GM06990 (cell line): ENCODE measurements at regions not wholly inside any gene's neighbourhood (a gene's known extent, or its start where the extent isn't known, plus 50 kb on each side); places are given as distances from the start of the nearest gene placed in this dataset.
A peak's percentile ranks its signal among the peaks of the same experiment; 100 is the strongest.

ENCODE experiments used
- DNase-seq: peaks from one replicate; pipeline ENCODE4 v3.0.0-alpha.2; 2011; ENCODE audit not compliant: insufficient read length; ENCODE audit errors: extremely low read depth
- H3K27me3 ChIP-seq: replicated peaks from 2 replicates; pipeline ENCODE4 v1.6.0; 2011; ENCODE audit warnings: low read length; ENCODE audit not compliant: control insufficient read depth, insufficient read depth
- H3K36me3 ChIP-seq: 2 replicates; pipeline ENCODE4 v1.5.1; 2011; ENCODE audit warnings: low read length; ENCODE audit not compliant: control insufficient read depth, insufficient read depth
- H3K4me3 ChIP-seq: replicated peaks from 2 replicates; pipeline ENCODE4 v1.5.1; 2011; ENCODE audit warnings: low read depth, mild to moderate bottlenecking, control low read depth, low read length
- TF ChIP-seq, protein P1 (sequence below): IDR thresholded peaks from 2 replicates; pipeline ENCODE4 v1.5.1; 2011; ENCODE audit warnings: low read length, control low read depth, mild to moderate bottlenecking, inconsistent platforms; ENCODE audit not compliant: insufficient read depth, poor library complexity, severe bottlenecking

DNA sequence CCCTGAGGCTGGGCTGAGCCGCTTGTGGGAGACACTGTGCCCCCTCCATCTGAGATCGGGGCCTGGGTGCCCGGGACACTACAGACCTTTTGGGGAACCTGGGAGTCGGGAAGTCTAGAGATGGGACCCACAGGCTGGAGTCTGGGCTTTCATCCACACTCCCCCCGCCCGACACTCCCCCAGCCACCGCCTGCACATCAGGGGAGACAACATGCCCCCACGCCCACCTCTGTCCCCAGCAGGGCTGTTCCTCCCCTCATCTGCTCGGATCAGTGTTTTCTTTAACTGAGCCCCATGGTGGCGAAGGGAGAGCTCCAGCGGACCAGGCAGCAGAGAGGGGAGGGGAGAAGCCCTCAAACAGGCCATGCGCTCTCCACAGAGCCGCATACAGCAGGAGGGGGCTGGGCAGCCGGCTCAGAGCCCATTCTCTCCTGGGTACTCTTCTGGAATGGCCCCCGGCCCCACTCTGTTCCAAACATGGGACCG, 174.7 kb downstream of the IGLL1 start:
- Histone ChIP-seq H3K27me3 (no peaks in the 10 kb centered on the region; the same call in 1 of the 2 replicates), H3K36me3 (no peaks in the 10 kb centered on the region), H3K4me3 (no peak overlapping the region)
- TF ChIP-seq, protein P1, sequence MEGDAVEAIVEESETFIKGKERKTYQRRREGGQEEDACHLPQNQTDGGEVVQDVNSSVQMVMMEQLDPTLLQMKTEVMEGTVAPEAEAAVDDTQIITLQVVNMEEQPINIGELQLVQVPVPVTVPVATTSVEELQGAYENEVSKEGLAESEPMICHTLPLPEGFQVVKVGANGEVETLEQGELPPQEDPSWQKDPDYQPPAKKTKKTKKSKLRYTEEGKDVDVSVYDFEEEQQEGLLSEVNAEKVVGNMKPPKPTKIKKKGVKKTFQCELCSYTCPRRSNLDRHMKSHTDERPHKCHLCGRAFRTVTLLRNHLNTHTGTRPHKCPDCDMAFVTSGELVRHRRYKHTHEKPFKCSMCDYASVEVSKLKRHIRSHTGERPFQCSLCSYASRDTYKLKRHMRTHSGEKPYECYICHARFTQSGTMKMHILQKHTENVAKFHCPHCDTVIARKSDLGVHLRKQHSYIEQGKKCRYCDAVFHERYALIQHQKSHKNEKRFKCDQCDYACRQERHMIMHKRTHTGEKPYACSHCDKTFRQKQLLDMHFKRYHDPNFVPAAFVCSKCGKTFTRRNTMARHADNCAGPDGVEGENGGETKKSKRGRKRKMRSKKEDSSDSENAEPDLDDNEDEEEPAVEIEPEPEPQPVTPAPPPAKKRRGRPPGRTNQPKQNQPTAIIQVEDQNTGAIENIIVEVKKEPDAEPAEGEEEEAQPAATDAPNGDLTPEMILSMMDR = no peak
- DNase-seq = no peak

DNA sequence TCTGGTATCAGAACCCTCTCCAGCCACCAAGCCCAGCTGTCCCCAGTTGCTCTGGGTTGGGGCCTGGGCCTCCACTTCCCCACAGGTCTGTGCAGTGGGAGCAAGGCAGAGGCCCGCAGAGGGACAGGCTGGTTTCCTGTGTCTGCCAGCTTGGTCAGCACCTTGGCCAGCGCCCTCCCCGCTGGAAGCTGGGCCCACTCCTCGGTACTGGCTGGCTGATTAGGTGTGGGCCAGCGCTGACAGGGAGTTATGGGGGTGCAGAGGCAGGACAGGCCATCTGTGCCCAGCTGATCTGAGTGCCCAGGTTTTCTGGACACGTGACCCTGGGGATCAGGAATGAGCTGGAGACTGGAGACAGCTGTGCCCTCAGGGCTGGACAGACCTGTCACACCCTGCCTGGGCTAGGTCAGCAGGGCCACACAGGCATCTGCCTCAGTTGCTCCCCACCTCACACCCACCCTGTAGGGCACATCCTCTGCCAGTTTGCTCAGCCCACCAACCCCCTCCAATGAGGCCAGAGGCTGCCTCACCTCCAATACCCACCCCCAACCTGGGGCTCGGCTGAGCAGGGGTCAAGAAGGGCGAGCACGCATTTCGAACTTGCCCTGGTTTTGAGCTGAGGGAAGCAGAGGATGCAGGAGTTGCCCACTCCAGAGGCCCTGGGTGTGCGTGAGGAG, 175.3 kb downstream of the IGLL1 start:
- H3K27me3 ChIP-seq = no peaks in the 10 kb centered on the region; the same call in 1 of the 2 replicates
- no peak overlapping the region for H3K4me3 ChIP-seq
- no peaks in the 10 kb centered on the region for H3K36me3 ChIP-seq
- TF ChIP-seq, protein P1 = no peak
- no peak for DNase-seq

DNA sequence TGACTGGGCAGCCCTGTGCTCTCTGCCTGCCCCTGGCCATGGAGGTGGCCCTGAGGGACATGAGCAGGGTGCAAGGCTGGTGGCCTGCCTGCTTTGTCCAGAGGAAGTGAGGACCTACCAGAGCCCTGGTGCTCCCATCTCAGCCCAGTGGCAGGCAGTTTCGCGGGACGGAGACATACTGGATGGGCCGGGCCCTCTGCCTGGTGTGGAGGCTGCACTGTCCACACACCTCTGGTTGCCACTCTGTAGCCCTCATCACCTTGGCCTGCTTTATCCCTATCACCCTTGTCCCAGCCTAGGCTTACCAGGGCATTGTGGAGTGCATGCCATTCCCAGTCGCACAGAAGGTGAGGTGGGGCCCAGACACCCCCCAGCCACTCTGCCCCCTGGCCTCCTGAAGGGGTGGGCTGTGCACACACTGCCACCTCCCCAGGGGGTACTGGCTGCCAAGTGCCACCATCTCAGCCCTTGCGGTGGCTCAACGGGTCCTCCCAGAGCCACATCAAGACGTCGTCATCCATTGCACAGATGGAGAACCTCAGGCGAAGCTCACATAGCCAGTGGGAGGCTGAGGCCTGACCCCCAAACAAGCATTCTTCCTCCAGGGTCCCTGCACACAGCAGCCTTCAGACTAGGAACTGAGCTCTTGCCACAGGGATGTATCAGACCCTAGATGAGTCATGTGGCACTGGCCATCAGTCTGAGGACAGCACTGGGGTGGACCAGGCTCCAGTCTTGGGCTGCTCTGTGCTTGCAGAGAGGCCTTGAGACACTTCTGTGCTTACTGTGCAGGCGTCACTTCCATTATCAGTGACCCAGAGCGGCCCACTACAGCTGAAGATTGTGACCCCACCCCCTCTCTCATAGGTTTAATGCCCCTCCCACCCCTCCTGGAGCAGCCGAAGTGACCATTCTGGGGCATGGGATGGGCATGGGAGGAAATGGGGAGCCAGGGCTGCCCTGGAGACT, 176.1 kb downstream of the IGLL1 start:
- TF ChIP-seq, protein P1 = no peak
- no peak for DNase-seq
- Histone ChIP-seq H3K4me3 (no peak overlapping the region), H3K36me3 (no peaks in the 10 kb centered on the region), H3K27me3 (no peaks in the 10 kb centered on the region; the same call in 1 of the 2 replicates)

DNA sequence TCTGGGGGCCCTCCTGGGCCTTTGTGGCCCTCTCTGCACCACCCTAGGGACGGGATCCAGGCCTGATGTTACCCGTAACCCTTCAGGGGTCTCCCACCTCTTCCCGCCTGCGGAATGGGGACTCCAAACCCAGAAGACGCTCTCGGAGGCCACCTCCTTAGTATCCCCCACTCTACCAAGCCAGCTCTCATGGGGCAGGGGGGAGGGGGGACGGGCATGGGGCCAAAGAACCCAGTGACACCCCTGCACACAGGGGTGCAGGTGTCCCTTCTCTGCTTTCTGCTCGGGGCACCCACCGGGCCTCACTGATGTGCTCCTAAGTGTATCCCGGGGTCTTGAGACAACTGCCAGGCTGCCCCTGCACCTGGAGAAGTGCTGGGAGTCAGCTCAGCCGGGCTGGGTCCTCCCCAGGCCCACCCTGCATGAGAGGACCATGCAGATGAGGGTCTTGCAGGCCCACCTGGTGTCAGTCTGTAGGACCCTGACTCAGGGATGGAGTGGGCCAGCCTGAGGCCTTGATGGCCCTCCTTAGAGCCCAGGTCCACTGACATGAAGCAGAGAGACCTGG, 176.9 kb downstream of the IGLL1 start:
- TF ChIP-seq, protein P1 = no peak
- Histone ChIP-seq H3K27me3 (no peaks in the 10 kb centered on the region; the same call in 1 of the 2 replicates), H3K4me3 (no peak overlapping the region), H3K36me3 (no peaks in the 10 kb centered on the region)
- DNase-seq = no peak

DNA sequence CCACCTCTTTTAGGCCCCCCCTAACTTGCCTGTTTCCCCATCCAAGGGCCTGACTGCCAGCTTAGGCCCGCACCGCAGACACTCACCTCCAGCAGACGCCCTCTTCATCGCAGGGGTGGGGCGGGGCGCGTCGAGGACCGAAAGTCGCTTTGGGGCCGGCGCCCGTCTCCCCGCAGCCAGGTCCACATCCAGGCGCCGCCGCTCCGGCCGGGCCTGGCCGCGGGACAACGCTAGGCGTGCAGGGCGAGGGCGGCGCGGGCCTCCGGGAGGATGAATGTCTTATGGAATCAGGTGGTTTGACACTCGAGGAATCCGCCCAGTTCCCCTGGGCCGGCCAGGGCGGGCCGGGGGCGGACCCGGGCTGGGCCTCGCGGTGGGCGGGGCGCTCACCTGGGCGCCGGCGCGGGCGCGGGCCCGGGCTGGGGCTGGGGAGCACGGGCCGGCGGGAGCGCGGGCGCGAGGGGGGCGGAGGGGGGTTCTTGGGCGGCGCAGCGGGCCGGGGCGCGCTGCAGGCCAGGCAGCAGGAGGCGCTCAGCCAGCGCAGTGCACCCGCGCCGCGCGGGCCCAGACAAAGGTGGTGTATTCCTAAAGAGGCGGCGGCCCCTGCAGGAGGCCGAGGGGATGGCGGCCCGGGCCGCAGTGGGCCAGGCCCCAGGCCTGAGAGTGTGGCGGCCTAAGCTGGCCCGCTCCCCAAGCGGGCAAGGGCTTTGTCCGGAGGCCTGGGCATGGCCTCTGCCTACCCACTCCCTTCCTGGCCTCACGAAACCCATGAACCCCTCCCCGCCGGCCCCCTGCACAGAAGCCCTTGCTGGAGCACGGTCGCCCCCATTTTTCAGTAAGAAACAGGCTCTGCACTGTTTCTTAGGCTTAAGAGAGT, 177.6 kb downstream of the IGLL1 start:
- TF ChIP-seq, protein P1 = peak; percentile 66
- Histone ChIP-seq H3K27me3 (no peaks in the 10 kb centered on the region; the same call in 1 of the 2 replicates), H3K36me3 (no peaks in the 10 kb centered on the region), H3K4me3 (peak overlapping the region; percentile 14; the same call in 1 of the 2 replicates)
- DNase-seq = peak; percentile 78
